K562 (cell line): ENCODE measurements at regions not wholly inside any gene's neighbourhood (a gene's known extent, or its start where the extent isn't known, plus 50 kb on each side); places are given as distances from the start of the nearest gene placed in this dataset.

Experiments used
- ATAC-seq: fragments of 200-7000 bp; cut with Tn5 transposase; 3 replicates; pipeline ENCODE4 v1.9.1; 2020; ENCODE audit warnings: moderate library complexity
- BruUV-seq: library from RNA; stranded (reverse); fragments of 400-500 nt; replicated peaks from 2 replicates; lab custom pipeline; 2021; lab: Mats Ljungman, UMichigan
- CTCF ChIA-PET: fragments of 300-600 bp; formaldehyde crosslinking; extraction: SDS; loops from one replicate; lab custom pipeline; 2021; ENCODE audit warnings: low intra/inter-chr PET ratio; lab: Yijun Ruan, JAX
- POLR2A ChIA-PET: fragments of 300-600, 350-650 bp; sonication (Branson Sonifier 250); formaldehyde crosslinking; extraction: SDS; loops from one replicate; lab custom pipeline; 2021; ENCODE audit warnings: antibody characterized with exemption, inconsistent platforms; lab: Yijun Ruan, JAX
- DNase-seq, 4 experiments: peaks; one replicate each; pipeline versions ENCODE4 v3.0.0 to v3.0.0-alpha.2; 2011 to 2018; ENCODE audit warnings: low spot score in 3 of 4, mixed read lengths in 3 of 4; ENCODE audit errors: extremely low read depth in 1 of 4
- FAIRE-seq: peaks from 2 replicates; lab custom pipeline; 2011; peaks lifted over from hg19 to GRCh38; lab: Jason Lieb, UNC
- H2AFZ ChIP-seq: 2 replicates; pipeline ENCODE4 v1.6.0; 2011; ENCODE audit warnings: low read depth, low read length, control low read depth, inconsistent platforms
- H3K27ac ChIP-seq: fragments of 200-600 bp; 3 replicates; pipeline ENCODE4 v1.8.0; 2011; ENCODE audit warnings: low read depth, mild to moderate bottlenecking, control low read depth, inconsistent platforms, low read length, moderate library complexity, mixed read lengths; ENCODE audit errors: extremely low read depth
- H3K27me3 ChIP-seq, 2 experiments: fragments of 300-600 bp in 1 of 2; 2 replicates in 1 of 2; 3 replicates in 1 of 2; pipeline versions ENCODE4 v1.6.0 to v1.8.0; 2011; ENCODE audit warnings: inconsistent platforms in 2 of 2, low read length in 2 of 2, mild to moderate bottlenecking in 1 of 2, mixed read lengths in 1 of 2, moderate library complexity in 1 of 2; ENCODE audit not compliant: control insufficient read depth in 2 of 2, insufficient read depth in 2 of 2
- H3K36me3 ChIP-seq: fragments of 300-600 bp; 3 replicates; pipeline ENCODE4 v1.8.0; 2011; ENCODE audit warnings: mild to moderate bottlenecking, low read length, inconsistent platforms; ENCODE audit not compliant: control insufficient read depth, insufficient read depth
- H3K4me1 ChIP-seq, 2 experiments: fragments of 200-600 bp in 1 of 2; replicated peaks in 1 of 2; 2 replicates in 1 of 2; 3 replicates in 1 of 2; pipeline versions ENCODE4 v1.5.1 to v1.8.0; 2011; ENCODE audit warnings: inconsistent platforms in 2 of 2, low read length in 2 of 2, mild to moderate bottlenecking in 1 of 2, mixed read lengths in 1 of 2, moderate library complexity in 1 of 2; ENCODE audit not compliant: control insufficient read depth in 2 of 2, insufficient read depth in 2 of 2
- H3K4me2 ChIP-seq: 2 replicates; pipeline ENCODE4 v1.6.1; 2011; ENCODE audit warnings: low read length, control low read depth, inconsistent platforms, mixed read lengths; ENCODE audit not compliant: insufficient read depth
- H3K4me3 ChIP-seq: fragments of 200-600 bp; sonication (generic), shearing (Covaris generic); 2 replicates; pipeline ENCODE4 v1.5.1; 2016; ENCODE audit warnings: control low read depth, inconsistent platforms
- H3K79me2 ChIP-seq: fragments of 200-600 bp; 3 replicates; pipeline ENCODE4 v1.8.0; 2011; ENCODE audit warnings: low read length, inconsistent platforms; ENCODE audit not compliant: control insufficient read depth, insufficient read depth
- H3K9ac ChIP-seq, 2 experiments: 2 replicates each; pipeline versions ENCODE4 v1.6.0 to v1.6.1; 2011; ENCODE audit warnings: low read depth in 2 of 2, low read length in 2 of 2, control low read depth in 1 of 2, inconsistent platforms in 1 of 2, mild to moderate bottlenecking in 1 of 2, mixed read lengths in 1 of 2; ENCODE audit not compliant: insufficient read depth in 1 of 2
- H3K9me1 ChIP-seq: one replicate; pipeline ENCODE4 v1.6.0; 2011; ENCODE audit warnings: inconsistent platforms, mild to moderate bottlenecking, low read length, moderate library complexity; ENCODE audit not compliant: control insufficient read depth, insufficient read depth
- H3K9me3 ChIP-seq: replicated peaks from 2 replicates; pipeline ENCODE4 v1.5.1; 2011; ENCODE audit warnings: low read depth, low read length, inconsistent platforms; ENCODE audit not compliant: control insufficient read depth, insufficient read depth
- H4K20me1 ChIP-seq: replicated peaks from 2 replicates; pipeline ENCODE4 v1.6.1; 2011; ENCODE audit warnings: low read length, inconsistent platforms, mixed read lengths; ENCODE audit not compliant: control insufficient read depth, insufficient read depth
- ADNP ChIP-seq: fragments of 200-800 bp; sonication (Bioruptor generic); IDR thresholded peaks from 2 replicates; pipeline ENCODE4 v1.6.1; 2016; ENCODE audit warnings: missing genetic modification characterization, missing compliant biosample characterization
- DNMT1 ChIP-seq: fragments of 450-650 bp; IDR thresholded peaks from 2 replicates; pipeline ENCODE4 v1.6.1; 2016; ENCODE audit warnings: antibody characterized with exemption, mild to moderate bottlenecking
- ESRRB ChIP-seq: fragments of 250-450 bp; sonication (Bioruptor Pico); IDR thresholded peaks from 2 replicates; pipeline ENCODE4 v1.5.0; 2020; ENCODE audit warnings: mild to moderate bottlenecking, moderate library complexity, borderline replicate concordance
- FOXP1 ChIP-seq: sonication (generic); formaldehyde crosslinking; IDR thresholded peaks from 2 replicates; pipeline ENCODE4 v1.8.0; 2022; ENCODE audit warnings: mild to moderate bottlenecking, missing genetic modification reagents
- PTTG1 ChIP-seq: fragments of 450-650 bp; IDR thresholded peaks from 2 replicates; pipeline ENCODE4 v1.6.1; 2016; ENCODE audit warnings: low read depth, mild to moderate bottlenecking, missing genetic modification characterization, missing compliant biosample characterization
- ZNF311 ChIP-seq: fragments of 250-450 bp; sonication (Bioruptor Pico); IDR thresholded peaks from 2 replicates; pipeline ENCODE4 v1.4.0; 2020; ENCODE audit warnings: mild to moderate bottlenecking, moderate library complexity
- ZNF316 ChIP-seq: fragments of 450-650 bp; IDR thresholded peaks from 2 replicates; pipeline ENCODE4 v1.6.1; 2016
- ZNF699 ChIP-seq: fragments of 250-450 bp; sonication (Bioruptor Pico); IDR thresholded peaks from 2 replicates; pipeline ENCODE4 v1.8.0; 2021; ENCODE audit warnings: mild to moderate bottlenecking, moderate library complexity; ENCODE audit not compliant: insufficient replicate concordance
- ZNF79 ChIP-seq: fragments of 250-450 bp; sonication (Bioruptor Pico); IDR thresholded peaks from 2 replicates; pipeline ENCODE4 v1.4.0; 2020; ENCODE audit warnings: low read depth, mild to moderate bottlenecking, moderate library complexity
- ZSCAN29 ChIP-seq: fragments of 450-650 bp; IDR thresholded peaks from 2 replicates; pipeline ENCODE4 v1.6.1; 2017
- WGBS: fragments of 100-300 bp; shearing (Covaris generic); methylation state at CpG from one replicate; pipeline ENCODE4 v1.1.6; 2016; ENCODE audit warnings: low coverage, mixed read lengths; ENCODE audit not compliant: insufficient coverage; ENCODE audit errors: missing lambda C conversion rate; 5-methylcytosine and 5-hydroxymethylcytosine counted together
- in situ Hi-C: fragments of 300-500 bp; cut with MboI; formaldehyde crosslinking; loops from 4 replicates; pipeline ENCODE4 v1.15.0; 2018; ENCODE audit warnings: inconsistent platforms, mixed read lengths
- intact Hi-C: fragments of 100-400 bp; cut with micrococcal nuclease; formaldehyde crosslinking; loops from 2 replicates; pipeline ENCODE4 v1.14.2; 2022
- TF ChIP-seq, protein P1 (sequence below): fragments of 150-350 bp; IDR thresholded peaks from 2 replicates; pipeline ENCODE4 v1.6.1; 2014; ENCODE audit warnings: low read depth, mild to moderate bottlenecking, low read length, borderline replicate concordance
- TF ChIP-seq, protein P2 (sequence below): fragments of 450-650 bp; IDR thresholded peaks from 2 replicates; pipeline ENCODE4 v1.6.1; 2016; ENCODE audit warnings: low read depth

- TF ChIP-seq, protein P1, sequence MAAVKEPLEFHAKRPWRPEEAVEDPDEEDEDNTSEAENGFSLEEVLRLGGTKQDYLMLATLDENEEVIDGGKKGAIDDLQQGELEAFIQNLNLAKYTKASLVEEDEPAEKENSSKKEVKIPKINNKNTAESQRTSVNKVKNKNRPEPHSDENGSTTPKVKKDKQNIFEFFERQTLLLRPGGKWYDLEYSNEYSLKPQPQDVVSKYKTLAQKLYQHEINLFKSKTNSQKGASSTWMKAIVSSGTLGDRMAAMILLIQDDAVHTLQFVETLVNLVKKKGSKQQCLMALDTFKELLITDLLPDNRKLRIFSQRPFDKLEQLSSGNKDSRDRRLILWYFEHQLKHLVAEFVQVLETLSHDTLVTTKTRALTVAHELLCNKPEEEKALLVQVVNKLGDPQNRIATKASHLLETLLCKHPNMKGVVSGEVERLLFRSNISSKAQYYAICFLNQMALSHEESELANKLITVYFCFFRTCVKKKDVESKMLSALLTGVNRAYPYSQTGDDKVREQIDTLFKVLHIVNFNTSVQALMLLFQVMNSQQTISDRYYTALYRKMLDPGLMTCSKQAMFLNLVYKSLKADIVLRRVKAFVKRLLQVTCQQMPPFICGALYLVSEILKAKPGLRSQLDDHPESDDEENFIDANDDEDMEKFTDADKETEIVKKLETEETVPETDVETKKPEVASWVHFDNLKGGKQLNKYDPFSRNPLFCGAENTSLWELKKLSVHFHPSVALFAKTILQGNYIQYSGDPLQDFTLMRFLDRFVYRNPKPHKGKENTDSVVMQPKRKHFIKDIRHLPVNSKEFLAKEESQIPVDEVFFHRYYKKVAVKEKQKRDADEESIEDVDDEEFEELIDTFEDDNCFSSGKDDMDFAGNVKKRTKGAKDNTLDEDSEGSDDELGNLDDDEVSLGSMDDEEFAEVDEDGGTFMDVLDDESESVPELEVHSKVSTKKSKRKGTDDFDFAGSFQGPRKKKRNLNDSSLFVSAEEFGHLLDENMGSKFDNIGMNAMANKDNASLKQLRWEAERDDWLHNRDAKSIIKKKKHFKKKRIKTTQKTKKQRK: no peak
Observed at GRCh38 chr10:81576336-81576735, 298.7 kb upstream of the NRG3 start (continued).

DNA sequence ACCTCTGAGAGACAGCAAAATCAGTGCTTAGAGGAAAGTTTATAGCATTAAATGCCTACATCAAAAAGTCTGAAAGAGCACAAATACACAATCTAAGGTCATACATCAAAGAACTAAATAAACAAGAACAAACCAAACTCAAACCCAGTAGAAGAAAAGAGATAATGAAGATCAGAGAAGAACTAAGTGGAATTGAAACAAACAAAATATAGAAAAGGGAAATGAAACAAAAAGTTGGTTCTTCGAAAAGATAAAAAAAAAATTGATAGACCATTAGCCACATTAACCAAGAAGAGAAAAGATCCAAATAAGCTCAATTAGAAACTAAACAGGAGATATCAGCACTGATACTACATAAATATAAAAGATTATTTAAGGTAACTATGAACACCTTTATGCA lies 280.0 kb upstream of the NRG3 start:
- in situ Hi-C loops: no loop called here
- H3K9me1 ChIP-seq: no peaks in the 10 kb centered on the region
- H3K4me1 ChIP-seq: no peaks in the 10 kb centered on the region
- H3K9ac ChIP-seq: no peak overlapping the region
- intact Hi-C loops: no loop called here
- no peak for ATAC-seq
- no TSS peak for BruUV-seq
- no peak overlapping the region for H3K4me2 ChIP-seq
- POLR2A ChIA-PET: no interaction called here
- no peaks in the 10 kb centered on the region for H3K9me3 ChIP-seq
- H3K27me3 ChIP-seq: no peaks in the 10 kb centered on the region
- H3K4me3 ChIP-seq: no peak overlapping the region
- H4K20me1 ChIP-seq: no peaks in the 10 kb centered on the region
- no peak for DNase-seq
- H2AFZ ChIP-seq: no peak overlapping the region
- no peak for FAIRE-seq
- H3K36me3 ChIP-seq: no peaks in the 10 kb centered on the region
- CTCF ChIA-PET: no interaction called here
- 0% methylated on average over 1 of the region's 1 CpG for WGBS
- no peak overlapping the region for H3K27ac ChIP-seq
- H3K79me2 ChIP-seq: no peaks in the 10 kb centered on the region
- TF ChIP-seq ESRRB (CRISPR knock-in tag) (no peak), ZNF311 (CRISPR knock-in tag) (no peak), ADNP (tag) (no peak), ZSCAN29 (no peak), DNMT1 (no peak), ZNF316 (no peak), ZNF79 (CRISPR knock-in tag) (no peak), FOXP1 (CRISPR knock-in tag) (no peak), ZNF699 (CRISPR knock-in tag) (no peak), PTTG1 (tag) (no peak)
- TF ChIP-seq, protein P2, sequence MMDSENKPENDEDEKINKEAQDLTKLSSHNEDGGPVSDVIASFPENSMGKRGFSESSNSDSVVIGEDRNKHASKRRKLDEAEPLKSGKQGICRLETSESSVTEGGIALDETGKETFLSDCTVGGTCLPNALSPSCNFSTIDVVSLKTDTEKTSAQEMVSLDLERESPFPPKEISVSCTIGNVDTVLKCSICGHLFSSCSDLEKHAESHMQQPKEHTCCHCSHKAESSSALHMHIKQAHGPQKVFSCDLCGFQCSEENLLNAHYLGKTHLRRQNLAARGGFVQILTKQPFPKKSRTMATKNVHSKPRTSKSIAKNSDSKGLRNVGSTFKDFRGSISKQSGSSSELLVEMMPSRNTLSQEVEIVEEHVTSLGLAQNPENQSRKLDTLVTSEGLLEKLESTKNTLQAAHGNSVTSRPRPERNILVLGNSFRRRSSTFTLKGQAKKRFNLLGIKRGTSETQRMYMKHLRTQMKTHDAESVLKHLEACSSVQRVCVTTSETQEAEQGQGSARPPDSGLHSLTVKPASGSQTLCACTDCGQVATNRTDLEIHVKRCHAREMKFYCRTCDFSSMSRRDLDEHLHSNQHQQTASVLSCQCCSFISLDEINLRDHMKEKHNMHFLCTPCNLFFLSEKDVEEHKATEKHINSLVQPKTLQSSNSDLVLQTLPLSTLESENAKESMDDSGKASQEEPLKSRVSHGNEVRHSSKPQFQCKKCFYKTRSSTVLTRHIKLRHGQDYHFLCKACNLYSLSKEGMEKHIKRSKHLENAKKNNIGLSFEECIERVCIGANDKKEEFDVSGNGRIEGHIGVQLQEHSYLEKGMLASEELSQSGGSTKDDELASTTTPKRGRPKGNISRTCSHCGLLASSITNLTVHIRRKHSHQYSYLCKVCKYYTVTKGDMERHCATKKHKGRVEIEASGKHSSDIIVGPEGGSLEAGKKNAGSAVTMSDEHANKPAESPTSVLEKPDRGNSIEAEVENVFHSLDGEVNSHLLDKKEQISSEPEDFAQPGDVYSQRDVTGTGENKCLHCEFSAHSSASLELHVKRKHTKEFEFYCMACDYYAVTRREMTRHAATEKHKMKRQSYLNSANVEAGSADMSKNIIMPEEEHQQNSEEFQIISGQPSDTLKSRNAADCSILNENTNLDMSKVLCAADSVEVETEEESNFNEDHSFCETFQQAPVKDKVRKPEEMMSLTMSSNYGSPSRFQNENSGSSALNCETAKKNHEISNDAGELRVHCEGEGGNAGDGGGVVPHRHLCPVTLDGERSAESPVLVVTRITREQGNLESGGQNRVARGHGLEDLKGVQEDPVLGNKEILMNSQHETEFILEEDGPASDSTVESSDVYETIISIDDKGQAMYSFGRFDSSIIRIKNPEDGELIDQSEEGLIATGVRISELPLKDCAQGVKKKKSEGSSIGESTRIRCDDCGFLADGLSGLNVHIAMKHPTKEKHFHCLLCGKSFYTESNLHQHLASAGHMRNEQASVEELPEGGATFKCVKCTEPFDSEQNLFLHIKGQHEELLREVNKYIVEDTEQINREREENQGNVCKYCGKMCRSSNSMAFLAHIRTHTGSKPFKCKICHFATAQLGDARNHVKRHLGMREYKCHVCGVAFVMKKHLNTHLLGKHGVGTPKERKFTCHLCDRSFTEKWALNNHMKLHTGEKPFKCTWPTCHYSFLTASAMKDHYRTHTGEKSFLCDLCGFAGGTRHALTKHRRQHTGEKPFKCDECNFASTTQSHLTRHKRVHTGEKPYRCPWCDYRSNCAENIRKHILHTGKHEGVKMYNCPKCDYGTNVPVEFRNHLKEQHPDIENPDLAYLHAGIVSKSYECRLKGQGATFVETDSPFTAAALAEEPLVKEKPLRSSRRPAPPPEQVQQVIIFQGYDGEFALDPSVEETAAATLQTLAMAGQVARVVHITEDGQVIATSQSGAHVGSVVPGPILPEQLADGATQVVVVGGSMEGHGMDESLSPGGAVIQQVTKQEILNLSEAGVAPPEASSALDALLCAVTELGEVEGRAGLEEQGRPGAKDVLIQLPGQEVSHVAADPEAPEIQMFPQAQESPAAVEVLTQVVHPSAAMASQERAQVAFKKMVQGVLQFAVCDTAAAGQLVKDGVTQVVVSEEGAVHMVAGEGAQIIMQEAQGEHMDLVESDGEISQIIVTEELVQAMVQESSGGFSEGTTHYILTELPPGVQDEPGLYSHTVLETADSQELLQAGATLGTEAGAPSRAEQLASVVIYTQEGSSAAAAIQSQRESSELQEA: no peak
